Liver (tissue), 8 donors: ENCODE measurements at regions not wholly inside any gene's neighbourhood (a gene's known extent, or its start where the extent isn't known, plus 50 kb on each side); places are given as distances from the start of the nearest gene placed in this dataset.
"Not testable (repeated sequence)": the region's sequence is repeated elsewhere in the genome, so short reads cannot be mapped to it uniquely, and the experiment has no call there.

Experiments used
- DNase-seq: peaks from one replicate; pipeline ENCODE4 v3.0.0-alpha.2; 2017; ENCODE audit warnings: low spot score
- H3K27ac ChIP-seq, 2 donors: one replicate each; pipeline ENCODE4 v1.7.0; 2013; ENCODE audit warnings: inconsistent platforms in 2 of 2, low read length in 2 of 2, control low read depth in 1 of 2, low read depth in 1 of 2, mild to moderate bottlenecking in 1 of 2
- H3K27me3 ChIP-seq, 4 donors: one replicate each; pipeline versions ENCODE4 v1.6.1 to v1.7.0; 2013; ENCODE audit warnings: low read length in 3 of 4, inconsistent platforms in 1 of 4, mild to moderate bottlenecking in 1 of 4, moderate library complexity in 1 of 4; ENCODE audit not compliant: control insufficient read depth in 4 of 4, insufficient read depth in 4 of 4
- H3K36me3 ChIP-seq, 4 donors: one replicate each; pipeline versions ENCODE4 v1.6.1 to v1.7.0; 2013; ENCODE audit warnings: low read length in 3 of 4, mild to moderate bottlenecking in 3 of 4, low read depth in 1 of 4, moderate library complexity in 1 of 4; ENCODE audit not compliant: control insufficient read depth in 4 of 4, insufficient read depth in 3 of 4
- H3K4me1 ChIP-seq, 4 donors: one replicate each; pipeline versions ENCODE4 v1.6.1 to v1.7.0; 2013; ENCODE audit warnings: low read length in 3 of 4, mild to moderate bottlenecking in 3 of 4, moderate library complexity in 1 of 4; ENCODE audit not compliant: control insufficient read depth in 4 of 4, insufficient read depth in 4 of 4
- H3K4me3 ChIP-seq, 3 donors: one replicate each; pipeline versions ENCODE4 v1.6.1 to v1.7.0; 2013; ENCODE audit warnings: low read length in 3 of 3, control low read depth in 1 of 3, low read depth in 1 of 3, mild to moderate bottlenecking in 1 of 3
- H3K9ac ChIP-seq, 2 donors: one replicate each; pipeline ENCODE4 v1.7.0; 2013; ENCODE audit warnings: low read length in 2 of 2, mild to moderate bottlenecking in 2 of 2, moderate library complexity in 2 of 2, control low read depth in 1 of 2, low read depth in 1 of 2
- H3K9me3 ChIP-seq, 4 donors: one replicate each; pipeline versions ENCODE4 v1.6.1 to v1.7.0; 2013; ENCODE audit warnings: low read length in 3 of 4; ENCODE audit not compliant: control insufficient read depth in 4 of 4
- ATF3 ChIP-seq: IDR thresholded peaks from 2 replicates; pipeline ENCODE4 v1.6.1; 2016; ENCODE audit warnings: antibody characterized with exemption
- CTCF ChIP-seq: fragments of 150-350 bp; IDR thresholded peaks from 2 replicates; pipeline ENCODE4 v1.5.1; 2017; ENCODE audit warnings: improper control_type of control experiment, low read depth, low read length; ENCODE audit not compliant: missing input control
- EGR1 ChIP-seq, 2 donors: IDR thresholded peaks; 2 replicates each; pipeline ENCODE4 v1.6.1; 2016 to 2018; ENCODE audit warnings: antibody characterized with exemption in 2 of 2, low read depth in 2 of 2
- FOXA1 ChIP-seq: IDR thresholded peaks from 2 replicates; pipeline ENCODE4 v1.6.1; 2016; ENCODE audit warnings: antibody characterized with exemption
- FOXA2 ChIP-seq: IDR thresholded peaks from 2 replicates; pipeline ENCODE4 v1.6.1; 2016; ENCODE audit warnings: antibody characterized with exemption
- GABPA ChIP-seq, 2 donors: IDR thresholded peaks in 1 of 2; conservative IDR thresholded peaks in 1 of 2; 2 replicates each; pipeline ENCODE4 v1.6.1; 2016; ENCODE audit warnings: antibody characterized with exemption in 2 of 2, mild to moderate bottlenecking in 1 of 2, moderate library complexity in 1 of 2
- HNF4A ChIP-seq, 2 donors: conservative IDR thresholded peaks; 2 replicates each; pipeline ENCODE4 v1.6.1; 2016; ENCODE audit warnings: antibody characterized with exemption in 2 of 2, mild to moderate bottlenecking in 2 of 2
- HNF4G ChIP-seq: IDR thresholded peaks from 2 replicates; pipeline ENCODE4 v1.6.1; 2016; ENCODE audit warnings: antibody characterized with exemption
- JUND ChIP-seq, 2 donors: IDR thresholded peaks; 2 replicates each; pipeline ENCODE4 v1.6.1; 2016; ENCODE audit warnings: antibody characterized with exemption in 2 of 2
- MAX ChIP-seq: IDR thresholded peaks from 2 replicates; pipeline ENCODE4 v1.6.1; 2016; ENCODE audit warnings: antibody characterized with exemption
- NR2F2 ChIP-seq: IDR thresholded peaks from 2 replicates; pipeline ENCODE4 v1.6.1; 2016; ENCODE audit warnings: antibody characterized with exemption
- RAD21 ChIP-seq, 2 donors: IDR thresholded peaks; 2 replicates each; pipeline ENCODE4 v1.6.1; 2016; ENCODE audit warnings: antibody characterized with exemption in 2 of 2, mild to moderate bottlenecking in 2 of 2
- REST ChIP-seq: IDR thresholded peaks from 2 replicates; pipeline ENCODE4 v1.6.1; 2016; ENCODE audit warnings: antibody characterized with exemption, mild to moderate bottlenecking
- RXRA ChIP-seq, 2 donors: IDR thresholded peaks; 2 replicates each; pipeline ENCODE4 v1.6.1; 2017 to 2018; ENCODE audit warnings: antibody characterized with exemption in 2 of 2, mild to moderate bottlenecking in 1 of 2
- SP1 ChIP-seq: IDR thresholded peaks from 2 replicates; pipeline ENCODE4 v1.6.1; 2018; ENCODE audit warnings: antibody characterized with exemption, mild to moderate bottlenecking
- TAF1 ChIP-seq: conservative IDR thresholded peaks from 2 replicates; pipeline ENCODE4 v1.6.1; 2016; ENCODE audit warnings: antibody characterized with exemption, mild to moderate bottlenecking
- YY1 ChIP-seq: IDR thresholded peaks from 2 replicates; pipeline ENCODE4 v1.6.1; 2016; ENCODE audit warnings: antibody characterized with exemption, mild to moderate bottlenecking
- ZBTB33 ChIP-seq: IDR thresholded peaks from 2 replicates; pipeline ENCODE4 v1.6.1; 2016; ENCODE audit warnings: antibody characterized with exemption
- WGBS: extraction: QIAGEN DNeasy Blood & Tissue Kit; methylation state at CpG from one replicate; pipeline ENCODE4 v1.1.7; 2013; 5-methylcytosine and 5-hydroxymethylcytosine counted together
- donor health status: healthy.
- donor health status: healthy.
- donor health status: healthy.
- donor health status: healthy.
- donor health status: healthy.

GRCh38 chr2:94763318-94763717, 107.9 kb upstream of the TEKT4 start:
- Histone ChIP-seq H3K27me3 (no peaks in the 10 kb centered on the region), H3K27ac (no peak overlapping the region), H3K9ac (no peak overlapping the region), H3K9me3 (no peaks in the 10 kb centered on the region), H3K4me1 (no peaks in the 10 kb centered on the region), H3K36me3 (no peaks in the 10 kb centered on the region), H3K4me3 (no peak overlapping the region)
- TF ChIP-seq HNF4A (conservative IDR thresholded peaks at IDR 0.05) (no peak), TAF1 (no peak), ATF3 (no peak), SP1 (no peak), FOXA2 (no peak), FOXA1 (no peak), NR2F2 (no peak), ZBTB33 (no peak), CTCF (no peak), JUND (IDR thresholded peaks at IDR 0.05) (no peak), HNF4G (no peak), EGR1 (IDR thresholded peaks at IDR 0.05; ENCODE audit: low read depth in 2 of 2) (no peak), GABPA (IDR thresholded peaks at IDR 0.05 in 1 of 2, conservative IDR thresholded peaks at IDR 0.05 in 1 of 2) (no peak), RXRA (IDR thresholded peaks at IDR 0.05) (no peak), REST (no peak), RAD21 (IDR thresholded peaks at IDR 0.05) (no peak), MAX (no peak), YY1 (no peak)
- 90% methylated on average over 6 of the region's 6 CpGs for WGBS
- DNase-seq: no peak

GRCh38 chr2:94764331-94764730, 106.9 kb upstream of the TEKT4 start:
- not testable (repeated sequence) for H3K4me1 ChIP-seq, H3K9ac ChIP-seq, H3K27ac ChIP-seq, DNase-seq, H3K4me3 ChIP-seq, H3K27me3 ChIP-seq, H3K36me3 ChIP-seq, H3K9me3 ChIP-seq
- 88% methylated on average over 3 of the region's 3 CpGs for WGBS
